ENCODE measurements at regions not wholly inside any gene's neighbourhood (a gene's known extent, or its start where the extent isn't known, plus 50 kb on each side); places are given as distances from the start of the nearest gene placed in this dataset.

DNA sequence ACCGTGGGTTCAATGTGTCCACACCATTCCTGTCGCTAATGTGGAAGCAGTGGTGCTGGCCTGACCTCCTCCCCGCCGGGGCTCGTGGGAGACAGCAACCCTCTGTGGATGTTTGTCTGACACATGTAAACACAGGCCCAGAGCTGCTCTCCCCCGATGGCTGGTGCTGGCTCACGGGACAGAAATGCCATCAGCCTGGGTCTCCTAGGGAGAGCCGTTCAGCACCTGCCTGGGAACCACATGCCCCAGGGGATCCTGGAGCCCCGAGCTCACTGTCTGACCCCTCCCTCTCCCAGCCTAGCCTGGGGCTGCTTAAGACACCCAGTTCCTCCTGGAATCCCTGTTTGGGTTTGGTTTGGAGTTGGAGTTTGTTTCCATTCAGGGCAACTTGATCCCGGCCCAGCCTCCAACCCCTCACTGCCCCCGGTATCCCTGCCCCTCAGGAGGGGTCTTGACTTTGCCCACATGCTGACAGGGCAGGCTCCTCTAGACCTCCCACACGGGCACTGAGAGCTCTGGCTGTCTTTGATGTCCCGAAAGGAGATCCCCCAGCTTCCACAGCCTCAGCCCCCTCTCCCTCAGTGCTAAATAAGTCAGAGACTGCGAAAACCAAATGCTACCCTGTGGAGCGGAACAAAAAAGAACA lies 50.9 kb upstream of the WNT11 start:
- in situ Hi-C loops (cut with HindIII; ENCODE audit: low pct_unique_long_range_greater_than_20kb, low sequenced_read_pairs): no loop called here
- DNase-seq (ENCODE audit: low read depth): no peak

DNA sequence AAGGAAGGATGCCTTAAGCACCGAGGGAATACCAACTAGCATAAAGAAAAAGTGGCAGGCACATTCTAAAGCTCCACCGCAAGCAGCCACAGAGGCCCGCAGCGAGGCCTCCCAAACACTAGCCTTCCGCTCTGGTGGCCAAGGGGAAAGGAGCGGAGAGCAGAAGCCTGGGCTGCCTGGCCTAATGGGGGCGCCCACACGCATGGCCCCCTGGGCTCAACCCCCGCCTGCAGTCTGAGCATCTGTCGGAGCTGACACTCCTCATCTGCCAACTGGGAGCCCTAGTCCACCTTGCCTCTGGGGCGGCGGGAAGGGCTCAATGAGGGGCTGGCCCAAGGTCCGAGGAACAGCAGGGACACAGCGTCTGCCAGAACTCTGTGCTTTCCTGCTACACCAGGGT lies 50.1 kb upstream of the WNT11 start:
- in situ Hi-C loops (cut with HindIII; ENCODE audit: low pct_unique_long_range_greater_than_20kb, low sequenced_read_pairs): no loop called here
- no peak for DNase-seq (ENCODE audit: low read depth)
